Naive thymus-derived CD8-positive, alpha-beta T cell (primary cell): ENCODE measurements at regions not wholly inside any gene's neighbourhood (a gene's known extent, or its start where the extent isn't known, plus 50 kb on each side); places are given as distances from the start of the nearest gene placed in this dataset.
"Not testable (repeated sequence)": the region's sequence is repeated elsewhere in the genome, so short reads cannot be mapped to it uniquely, and the experiment has no call there.

ENCODE experiments used
- ATAC-seq, 2 donors: fragments of 150-1000 bp; cut with Tn5 transposase in 1 of 2; sonication (Bioruptor Pico), chemical (Tn5 transposase) in 1 of 2; 1 replicate in 1 of 2; 2 replicates in 1 of 2; pipeline ENCODE4 v1.10.0; 2021; ENCODE audit warnings: mild to moderate bottlenecking in 2 of 2, moderate library complexity in 2 of 2
- POLR2A ChIA-PET: fragments of 350-600 bp; sonication (Branson Sonifier 250); formaldehyde crosslinking; loops from one replicate; lab custom pipeline; 2021; ENCODE audit warnings: antibody characterized with exemption; lab: Charles Lee
- DNase-seq, 10 donors: peaks; one replicate each; pipeline versions ENCODE4 v3.0.0 to v3.0.0-alpha.2; 2020 to 2022
- H3K27ac Mint-ChIP-seq, 10 donors: one replicate each; pipeline ENCODE4 v1.8.0; 2020 to 2022; ENCODE audit warnings: mild to moderate bottlenecking in 10 of 10, mixed read lengths in 10 of 10, moderate library complexity in 4 of 10, inconsistent platforms in 1 of 10
- H3K27me3 Mint-ChIP-seq, 5 donors: one replicate each; pipeline ENCODE4 v1.8.0; 2021 to 2022; ENCODE audit warnings: mixed read lengths in 5 of 5
- H3K36me3 Mint-ChIP-seq, 3 donors: one replicate each; pipeline ENCODE4 v1.8.0; 2020 to 2022; ENCODE audit warnings: mixed read lengths in 3 of 3, mild to moderate bottlenecking in 2 of 3, inconsistent platforms in 1 of 3
- H3K4me1 Mint-ChIP-seq, 4 donors: one replicate each; pipeline ENCODE4 v1.8.0; 2021 to 2022; ENCODE audit warnings: mixed read lengths in 4 of 4
- H3K4me3 Mint-ChIP-seq, 10 donors: one replicate each; pipeline ENCODE4 v1.8.0; 2020 to 2022; ENCODE audit warnings: mild to moderate bottlenecking in 10 of 10, mixed read lengths in 10 of 10, moderate library complexity in 6 of 10, inconsistent platforms in 1 of 10
- H3K9me3 Mint-ChIP-seq, 9 donors: one replicate each; pipeline ENCODE4 v1.8.0; 2020 to 2022; ENCODE audit warnings: mixed read lengths in 9 of 9, mild to moderate bottlenecking in 3 of 9, inconsistent platforms in 1 of 9, moderate library complexity in 1 of 9

- Mint-ChIP-seq H3K9me3 (peaks cover 0 to 12% (median 5%) of the 10 kb centered on the region in 9 donors), H3K27me3 (peaks cover 0 to 12% (median 5%) of the 10 kb centered on the region in 5 donors), H3K4me1 (no peaks in the 10 kb centered on the region), H3K27ac (no peak overlapping the region), H3K4me3 (no peak overlapping the region), H3K36me3 (peaks cover 0 to 7% (median 0%) of the 10 kb centered on the region in 3 donors)
- ATAC-seq (no peak), DNase-seq (no peak)
- POLR2A ChIA-PET = no interaction called here
Observed at GRCh38 chr1:244758708-244759107, 76.8 kb upstream of the COX20 start.

GRCh38 chr1:244759158-244759557 is 76.3 kb upstream of the COX20 start:
- POLR2A ChIA-PET = no interaction called here
- no peak overlapping the region for H3K4me3 Mint-ChIP-seq
- H3K9me3 Mint-ChIP-seq = peaks cover 0 to 12% (median 5%) of the 10 kb centered on the region in 9 donors
- ATAC-seq (no peak), DNase-seq (no peak)
- no peaks in the 10 kb centered on the region for H3K4me1 Mint-ChIP-seq
- peaks cover 0 to 12% (median 6%) of the 10 kb centered on the region in 5 donors for H3K27me3 Mint-ChIP-seq
- H3K36me3 Mint-ChIP-seq = peaks cover 0 to 7% (median 0%) of the 10 kb centered on the region in 3 donors
- H3K27ac Mint-ChIP-seq = no peak overlapping the region

GRCh38 chr1:244760471-244760870 is 75.0 kb upstream of the COX20 start:
- peaks cover under 1 to 22% (median 6%) of the 10 kb centered on the region in 5 donors for H3K27me3 Mint-ChIP-seq
- ATAC-seq (no peak), DNase-seq (no peak)
- POLR2A ChIA-PET = no interaction called here
- no peak overlapping the region for H3K4me3 Mint-ChIP-seq
- H3K27ac Mint-ChIP-seq = no peak overlapping the region
- peaks cover 0 to 7% (median 0%) of the 10 kb centered on the region in 3 donors for H3K36me3 Mint-ChIP-seq
- H3K4me1 Mint-ChIP-seq = no peaks in the 10 kb centered on the region
- peaks cover 0 to 17% (median 5%) of the 10 kb centered on the region in 9 donors for H3K9me3 Mint-ChIP-seq

GRCh38 chr1:244761279-244761678 is 74.2 kb upstream of the COX20 start:
- Mint-ChIP-seq H3K36me3 (peaks cover 0 to 7% (median 0%) of the 10 kb centered on the region in 3 donors), H3K4me1 (no peaks in the 10 kb centered on the region)
- POLR2A ChIA-PET = no interaction called here

GRCh38 chr1:244762629-244763028 is 72.8 kb upstream of the COX20 start:
- H3K9me3 Mint-ChIP-seq = peaks cover 0 to 17% (median 5%) of the 10 kb centered on the region in 9 donors
- peaks cover 5 to 22% (median 10%) of the 10 kb centered on the region in 5 donors for H3K27me3 Mint-ChIP-seq
- ATAC-seq (no peak), DNase-seq (no peak)
- POLR2A ChIA-PET = no interaction called here
- H3K36me3 Mint-ChIP-seq = peaks cover 0 to 7% (median 0%) of the 10 kb centered on the region in 3 donors
- H3K4me1 Mint-ChIP-seq = no peaks in the 10 kb centered on the region
- no peak overlapping the region for H3K4me3 Mint-ChIP-seq
- no peak overlapping the region for H3K27ac Mint-ChIP-seq

More at GRCh38 chr1:244761279-244761678, 74.2 kb upstream of the COX20 start:
- ATAC-seq (no peak), DNase-seq (no peak)
- Mint-ChIP-seq H3K27me3 (peaks cover 1 to 22% (median 6%) of the 10 kb centered on the region in 5 donors), H3K4me3 (no peak overlapping the region), H3K27ac (no peak overlapping the region), H3K9me3 (peaks cover 0 to 17% (median 5%) of the 10 kb centered on the region in 9 donors)

GRCh38 chr1:244768186-244768585 is 67.3 kb upstream of the COX20 start:
- Mint-ChIP-seq H3K27me3 (peaks cover 4 to 20% (median 8%) of the 10 kb centered on the region in 5 donors), H3K27ac (no peak overlapping the region), H3K4me1 (no peaks in the 10 kb centered on the region), H3K36me3 (peaks cover 0 to under 1% (median 0%) of the 10 kb centered on the region in 3 donors), H3K4me3 (no peak overlapping the region), H3K9me3 (peaks cover 0 to 8% (median under 1%) of the 10 kb centered on the region in 9 donors)
- POLR2A ChIA-PET = no interaction called here
- DNase-seq = no peak
- no peak for ATAC-seq

GRCh38 chr1:244768804-244769203 is 66.7 kb upstream of the COX20 start:
- Mint-ChIP-seq H3K4me3 (no peak overlapping the region), H3K4me1 (no peaks in the 10 kb centered on the region), H3K27me3 (peaks cover under 1 to 20% (median 8%) of the 10 kb centered on the region in 5 donors), H3K36me3 (no peaks in the 10 kb centered on the region), H3K9me3 (peaks cover 0 to 5% (median 0%) of the 10 kb centered on the region in 9 donors), H3K27ac (no peak overlapping the region)
- ATAC-seq = no peak
- POLR2A ChIA-PET = no interaction called here
- no peak for DNase-seq

GRCh38 chr1:244770556-244770955 is 64.9 kb upstream of the COX20 start:
- H3K9me3 Mint-ChIP-seq, H3K4me3 Mint-ChIP-seq, H3K36me3 Mint-ChIP-seq, POLR2A ChIA-PET, H3K4me1 Mint-ChIP-seq, ATAC-seq, DNase-seq: not testable (repeated sequence)
- H3K27ac Mint-ChIP-seq = peak overlapping the region in 1 of 10 donors; percentile 43
- peaks cover 0 to 20% (median 4%) of the 10 kb centered on the region in 5 donors for H3K27me3 Mint-ChIP-seq

GRCh38 chr1:244773513-244773912 is 61.9 kb upstream of the COX20 start:
- peaks cover 0 to 8% (median 0%) of the 10 kb centered on the region in 3 donors for H3K36me3 Mint-ChIP-seq

GRCh38 chr1:244776783-244777182 is 58.7 kb upstream of the COX20 start:
- DNase-seq, H3K9me3 Mint-ChIP-seq, H3K27ac Mint-ChIP-seq, H3K36me3 Mint-ChIP-seq, H3K27me3 Mint-ChIP-seq, POLR2A ChIA-PET, H3K4me3 Mint-ChIP-seq, ATAC-seq, H3K4me1 Mint-ChIP-seq: not testable (repeated sequence)

More at GRCh38 chr1:244773513-244773912, 61.9 kb upstream of the COX20 start:
- DNase-seq (no peak), ATAC-seq (no peak)
- Mint-ChIP-seq H3K27me3 (peaks cover 0 to 8% (median 0%) of the 10 kb centered on the region in 5 donors), H3K9me3 (peaks cover 0 to 6% (median 0%) of the 10 kb centered on the region in 9 donors), H3K4me3 (no peak overlapping the region), H3K27ac (no peak overlapping the region), H3K4me1 (no peaks in the 10 kb centered on the region)
- POLR2A ChIA-PET = no interaction called here

- peaks cover 0 to 8% (median 0%) of the 10 kb centered on the region in 3 donors for H3K36me3 Mint-ChIP-seq
- DNase-seq (no peak), ATAC-seq (no peak)
- H3K27ac Mint-ChIP-seq = no peak overlapping the region
- no peak overlapping the region for H3K4me3 Mint-ChIP-seq
- POLR2A ChIA-PET = no interaction called here
- H3K27me3 Mint-ChIP-seq = peaks cover 0 to 2% (median 0%) of the 10 kb centered on the region in 5 donors
- H3K9me3 Mint-ChIP-seq = peaks cover 0 to 6% (median 0%) of the 10 kb centered on the region in 9 donors
- H3K4me1 Mint-ChIP-seq = no peaks in the 10 kb centered on the region
Observed at GRCh38 chr1:244778344-244778743, 57.1 kb upstream of the COX20 start.

GRCh38 chr1:244779410-244779809 is 56.0 kb upstream of the COX20 start:
- DNase-seq (no peak), ATAC-seq (no peak)
- Mint-ChIP-seq H3K36me3 (peaks cover 0 to 8% (median 0%) of the 10 kb centered on the region in 3 donors), H3K4me1 (no peaks in the 10 kb centered on the region), H3K4me3 (no peak overlapping the region), H3K27me3 (peaks cover 0 to 2% (median 0%) of the 10 kb centered on the region in 5 donors), H3K27ac (no peak overlapping the region), H3K9me3 (peaks cover 0 to 5% (median 0%) of the 10 kb centered on the region in 9 donors)
- POLR2A ChIA-PET = no interaction called here

- POLR2A ChIA-PET = no interaction called here
Observed at GRCh38 chr1:244780311-244780710, 55.1 kb upstream of the COX20 start.

GRCh38 chr1:244782056-244782455 is 53.4 kb upstream of the COX20 start:
- POLR2A ChIA-PET = no interaction called here
- Mint-ChIP-seq H3K4me3 (no peak overlapping the region), H3K27me3 (peaks cover 0 to 2% (median 0%) of the 10 kb centered on the region in 5 donors), H3K9me3 (no peaks in the 10 kb centered on the region), H3K36me3 (no peaks in the 10 kb centered on the region), H3K27ac (no peak overlapping the region), H3K4me1 (no peaks in the 10 kb centered on the region)
- DNase-seq = no peak
- no peak for ATAC-seq

More at GRCh38 chr1:244780311-244780710, 55.1 kb upstream of the COX20 start:
- no peaks in the 10 kb centered on the region for H3K4me1 Mint-ChIP-seq
- H3K36me3 Mint-ChIP-seq = peaks cover 0 to 3% (median 0%) of the 10 kb centered on the region in 3 donors
- H3K27me3 Mint-ChIP-seq = peaks cover 0 to 2% (median 0%) of the 10 kb centered on the region in 5 donors
- H3K27ac Mint-ChIP-seq = no peak overlapping the region
- no peak overlapping the region for H3K4me3 Mint-ChIP-seq
- no peak for ATAC-seq
- H3K9me3 Mint-ChIP-seq = no peaks in the 10 kb centered on the region
- no peak for DNase-seq
